Esophagus (tissue), 2 donors: ENCODE measurements at regions not wholly inside any gene's neighbourhood (a gene's known extent, or its start where the extent isn't known, plus 50 kb on each side); places are given as distances from the start of the nearest gene placed in this dataset.

ENCODE experiments used
- H3K27ac ChIP-seq, 2 donors: one replicate each; pipeline ENCODE4 v1.5.1; 2013; ENCODE audit warnings: low read depth in 2 of 2, mild to moderate bottlenecking in 2 of 2, inconsistent platforms in 1 of 2, low read length in 1 of 2, moderate library complexity in 1 of 2
- H3K27me3 ChIP-seq, 2 donors: one replicate each; pipeline ENCODE4 v1.6.1; 2013; ENCODE audit warnings: low read length in 2 of 2, control low read depth in 1 of 2, mild to moderate bottlenecking in 1 of 2; ENCODE audit not compliant: insufficient read depth in 2 of 2, control insufficient read depth in 1 of 2
- H3K36me3 ChIP-seq, 2 donors: one replicate each; pipeline ENCODE4 v1.6.1; 2013; ENCODE audit warnings: low read length in 1 of 2; ENCODE audit not compliant: control insufficient read depth in 2 of 2, insufficient read depth in 2 of 2
- H3K4me1 ChIP-seq, 2 donors: one replicate each; pipeline ENCODE4 v1.6.1; 2013; ENCODE audit warnings: low read length in 1 of 2; ENCODE audit not compliant: control insufficient read depth in 2 of 2, insufficient read depth in 2 of 2
- H3K4me3 ChIP-seq, 2 donors: one replicate each; pipeline ENCODE4 v1.5.1; 2013; ENCODE audit warnings: low read length in 2 of 2, mild to moderate bottlenecking in 2 of 2, low read depth in 1 of 2, moderate library complexity in 1 of 2
- H3K9me3 ChIP-seq, 2 donors: one replicate each; pipeline ENCODE4 v1.6.1; 2013; ENCODE audit warnings: mild to moderate bottlenecking in 2 of 2, low read depth in 1 of 2, low read length in 1 of 2, moderate library complexity in 1 of 2; ENCODE audit not compliant: control insufficient read depth in 2 of 2, insufficient read depth in 1 of 2
- WGBS, 2 donors: extraction: QIAGEN DNeasy Blood & Tissue Kit; methylation state at CpG; one replicate each; pipeline ENCODE4 v1.1.7; 2013; 5-methylcytosine and 5-hydroxymethylcytosine counted together
- donor health status: healthy with polysubstance abuse.
- donor health status: Bipolar disorder and iron deficiency.

- Histone ChIP-seq H3K4me1 (peaks cover 0 to 4% of the 10 kb centered on the region in 2 donors), H3K4me3 (no peak overlapping the region), H3K27me3 (no peaks in the 10 kb centered on the region), H3K9me3 (no peaks in the 10 kb centered on the region), H3K27ac (no peak overlapping the region), H3K36me3 (no peaks in the 10 kb centered on the region)
- 94% methylated on average over 5 of the region's 5 CpGs for WGBS, 2 donors
These were observed 218.6 kb downstream of the AUH start for GRCh38 chr9:91143162-91143561.

- H3K9me3 ChIP-seq = no peaks in the 10 kb centered on the region
- peaks cover 0 to 4% of the 10 kb centered on the region in 2 donors for H3K4me1 ChIP-seq
- H3K36me3 ChIP-seq = no peaks in the 10 kb centered on the region
- no peak overlapping the region for H3K27ac ChIP-seq
- WGBS, 2 donors = 62 to 70% methylated on average over 3 of the region's 3 CpGs
- H3K27me3 ChIP-seq = no peaks in the 10 kb centered on the region
- H3K4me3 ChIP-seq = no peak overlapping the region
These were observed 218.1 kb downstream of the AUH start for GRCh38 chr9:91143642-91144041.

GRCh38 chr9:91144769-91145168 lies 216.9 kb downstream of the AUH start:
- WGBS, 2 donors = 90 to 92% methylated on average over 3 of the region's 3 CpGs

GRCh38 chr9:91145496-91145895 lies 216.2 kb downstream of the AUH start:
- Histone ChIP-seq H3K27ac (no peak overlapping the region), H3K27me3 (no peaks in the 10 kb centered on the region), H3K4me3 (no peak overlapping the region), H3K9me3 (no peaks in the 10 kb centered on the region), H3K4me1 (peaks cover 0 to 4% of the 10 kb centered on the region in 2 donors), H3K36me3 (no peaks in the 10 kb centered on the region)
- WGBS, 2 donors = 89 to 92% methylated on average over 4 of the region's 4 CpGs

More at GRCh38 chr9:91144769-91145168, 216.9 kb downstream of the AUH start:
- H3K36me3 ChIP-seq = no peaks in the 10 kb centered on the region
- H3K4me1 ChIP-seq = peaks cover 0 to 4% of the 10 kb centered on the region in 2 donors
- no peak overlapping the region for H3K27ac ChIP-seq
- no peak overlapping the region for H3K4me3 ChIP-seq
- H3K27me3 ChIP-seq = no peaks in the 10 kb centered on the region
- no peaks in the 10 kb centered on the region for H3K9me3 ChIP-seq

GRCh38 chr9:91146391-91147019 lies 215.2 kb downstream of the AUH start:
- H3K27me3 ChIP-seq = no peaks in the 10 kb centered on the region
- H3K27ac ChIP-seq = no peak overlapping the region
- no peaks in the 10 kb centered on the region for H3K36me3 ChIP-seq
- H3K4me3 ChIP-seq = no peak overlapping the region
- H3K4me1 ChIP-seq = peaks cover 0 to 4% of the 10 kb centered on the region in 2 donors
- H3K9me3 ChIP-seq = no peaks in the 10 kb centered on the region
- WGBS, 2 donors = 87 to 93% methylated on average over 10 of the region's 10 CpGs

GRCh38 chr9:91147079-91147708 lies 214.5 kb downstream of the AUH start:
- no peak overlapping the region for H3K4me3 ChIP-seq
- no peaks in the 10 kb centered on the region for H3K9me3 ChIP-seq
- H3K4me1 ChIP-seq = peaks cover 2 to 4% of the 10 kb centered on the region in 2 donors
- H3K27ac ChIP-seq = no peak overlapping the region
- H3K36me3 ChIP-seq = no peaks in the 10 kb centered on the region
- no peaks in the 10 kb centered on the region for H3K27me3 ChIP-seq
- 84 to 86% methylated on average over 5 of the region's 5 CpGs for WGBS, 2 donors

GRCh38 chr9:91148306-91148705 lies 213.4 kb downstream of the AUH start:
- WGBS, 2 donors = 54 to 72% methylated on average over 3 to 4 of the region's 4 CpGs
- H3K4me3 ChIP-seq = no peak overlapping the region
- H3K9me3 ChIP-seq = no peaks in the 10 kb centered on the region
- H3K27ac ChIP-seq = no peak overlapping the region
- H3K36me3 ChIP-seq = no peaks in the 10 kb centered on the region
- H3K27me3 ChIP-seq = no peaks in the 10 kb centered on the region
- peaks cover 2 to 4% of the 10 kb centered on the region in 2 donors for H3K4me1 ChIP-seq

- Histone ChIP-seq H3K27ac (peak overlapping the region in 1 of 2 donors; percentile 40), H3K4me1 (peaks cover 2% of the 10 kb centered on the region in 2 donors), H3K36me3 (no peaks in the 10 kb centered on the region), H3K27me3 (no peaks in the 10 kb centered on the region), H3K4me3 (no peak overlapping the region), H3K9me3 (peaks cover 3 to 5% of the 10 kb centered on the region in 2 donors)
- 86 to 89% methylated on average over 3 of the region's 3 CpGs for WGBS, 2 donors
These were observed 211.3 kb downstream of the AUH start for GRCh38 chr9:91150273-91150997.

GRCh38 chr9:91150998-91151717 lies 210.6 kb downstream of the AUH start:
- H3K27ac ChIP-seq = peak overlapping the region in 1 of 2 donors; percentile 40
- peaks cover 2% of the 10 kb centered on the region in 2 donors for H3K4me1 ChIP-seq
- H3K36me3 ChIP-seq = no peaks in the 10 kb centered on the region
- no peaks in the 10 kb centered on the region for H3K27me3 ChIP-seq
- no peak overlapping the region for H3K4me3 ChIP-seq
- peaks cover 3 to 5% of the 10 kb centered on the region in 2 donors for H3K9me3 ChIP-seq
- WGBS, 2 donors = 74 to 77% methylated on average over 5 of the region's 5 CpGs
